AG04449 (cell line): ENCODE measurements at regions not wholly inside any gene's neighbourhood (a gene's known extent, or its start where the extent isn't known, plus 50 kb on each side); places are given as distances from the start of the nearest gene placed in this dataset.
"Not testable (repeated sequence)": the region's sequence is repeated elsewhere in the genome, so short reads cannot be mapped to it uniquely, and the experiment has no call there.

ENCODE experiments used
- CTCF ChIA-PET: fragments of 350-600 bp; formaldehyde crosslinking; extraction: SDS; loops from one replicate; lab custom pipeline; 2021; ENCODE audit warnings: antibody characterized with exemption; lab: Yijun Ruan, JAX
- POLR2A ChIA-PET: fragments of 400-600, 350-600 bp; formaldehyde crosslinking; extraction: SDS; loops from one replicate; lab custom pipeline; 2020; ENCODE audit warnings: antibody characterized with exemption, inconsistent platforms; lab: Yijun Ruan, JAX
- DNase-seq: peaks from one replicate; pipeline ENCODE4 v3.0.0-alpha.2; 2010; ENCODE audit warnings: low read depth, low spot score
- H3K4me3 ChIP-seq: 2 replicates; pipeline ENCODE4 v1.5.1; 2011; ENCODE audit warnings: low read depth, mild to moderate bottlenecking, control low read depth, low read length
- TF ChIP-seq, protein P1 (sequence below): IDR thresholded peaks from one replicate; pipeline ENCODE4 v1.5.1; 2011; ENCODE audit warnings: mild to moderate bottlenecking, moderate library complexity, low read length, control low read depth, inconsistent platforms; ENCODE audit not compliant: insufficient read depth; ENCODE audit errors: missing control alignments

DNA sequence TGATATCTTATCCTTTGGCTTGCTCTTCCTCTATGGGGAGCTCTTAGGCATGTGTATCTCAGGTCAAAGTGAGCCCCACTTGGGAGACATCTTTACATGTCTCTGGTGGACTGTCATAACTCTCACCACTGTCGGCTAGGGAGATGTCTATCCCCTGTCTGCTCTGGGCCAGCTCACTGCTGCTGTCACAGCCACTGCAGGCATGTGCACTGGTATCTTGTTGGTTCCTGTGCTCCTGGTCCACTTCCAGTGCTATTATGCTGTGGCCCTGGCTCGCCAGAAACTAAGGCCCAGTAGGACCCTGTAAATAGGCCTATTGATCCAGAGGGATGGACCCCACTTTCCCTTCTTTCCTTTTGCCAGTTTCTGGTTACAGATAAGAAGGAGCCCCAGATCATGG is 56.6 kb upstream of the LAS1L start:
- DNase-seq: no peak
- TF ChIP-seq, protein P1, sequence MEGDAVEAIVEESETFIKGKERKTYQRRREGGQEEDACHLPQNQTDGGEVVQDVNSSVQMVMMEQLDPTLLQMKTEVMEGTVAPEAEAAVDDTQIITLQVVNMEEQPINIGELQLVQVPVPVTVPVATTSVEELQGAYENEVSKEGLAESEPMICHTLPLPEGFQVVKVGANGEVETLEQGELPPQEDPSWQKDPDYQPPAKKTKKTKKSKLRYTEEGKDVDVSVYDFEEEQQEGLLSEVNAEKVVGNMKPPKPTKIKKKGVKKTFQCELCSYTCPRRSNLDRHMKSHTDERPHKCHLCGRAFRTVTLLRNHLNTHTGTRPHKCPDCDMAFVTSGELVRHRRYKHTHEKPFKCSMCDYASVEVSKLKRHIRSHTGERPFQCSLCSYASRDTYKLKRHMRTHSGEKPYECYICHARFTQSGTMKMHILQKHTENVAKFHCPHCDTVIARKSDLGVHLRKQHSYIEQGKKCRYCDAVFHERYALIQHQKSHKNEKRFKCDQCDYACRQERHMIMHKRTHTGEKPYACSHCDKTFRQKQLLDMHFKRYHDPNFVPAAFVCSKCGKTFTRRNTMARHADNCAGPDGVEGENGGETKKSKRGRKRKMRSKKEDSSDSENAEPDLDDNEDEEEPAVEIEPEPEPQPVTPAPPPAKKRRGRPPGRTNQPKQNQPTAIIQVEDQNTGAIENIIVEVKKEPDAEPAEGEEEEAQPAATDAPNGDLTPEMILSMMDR: no peak
- H3K4me3 ChIP-seq: no peak overlapping the region
- POLR2A ChIA-PET: no interaction called here
- CTCF ChIA-PET: interaction anchor here (5.5 kb wide), 1 partner anchor 10 kb away, joined by 26 read pairs; no protein-coding TSS in a partner anchor

DNA sequence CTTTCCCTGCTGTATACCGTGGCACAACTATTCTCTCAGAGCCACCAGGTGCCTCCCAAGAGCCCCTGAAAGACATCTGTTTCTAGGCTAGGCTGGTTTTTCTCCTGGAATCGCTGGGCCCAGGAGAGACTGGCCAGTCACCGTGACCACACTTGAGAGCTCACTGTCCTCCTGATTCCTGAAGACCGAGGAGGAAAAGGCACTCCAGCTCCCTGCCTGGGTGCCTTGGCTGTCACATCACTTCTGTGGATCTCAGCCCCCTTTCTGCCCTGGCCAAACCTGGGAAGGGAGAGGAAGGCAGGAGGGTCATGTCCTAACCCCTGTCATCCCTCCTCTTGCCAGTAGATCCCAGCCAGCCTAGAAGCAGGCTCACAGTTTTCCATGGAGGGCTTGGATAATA is 54.7 kb upstream of the LAS1L start:
- POLR2A ChIA-PET: no interaction called here
- no peak for DNase-seq
- no peak overlapping the region for H3K4me3 ChIP-seq
- TF ChIP-seq, protein P1: no peak
- CTCF ChIA-PET: interaction anchor here (2.8 to 5.5 kb wide), 2 partner anchors 8 to 397 kb away, joined by 14 to 26 read pairs; no protein-coding TSS in a partner anchor

DNA sequence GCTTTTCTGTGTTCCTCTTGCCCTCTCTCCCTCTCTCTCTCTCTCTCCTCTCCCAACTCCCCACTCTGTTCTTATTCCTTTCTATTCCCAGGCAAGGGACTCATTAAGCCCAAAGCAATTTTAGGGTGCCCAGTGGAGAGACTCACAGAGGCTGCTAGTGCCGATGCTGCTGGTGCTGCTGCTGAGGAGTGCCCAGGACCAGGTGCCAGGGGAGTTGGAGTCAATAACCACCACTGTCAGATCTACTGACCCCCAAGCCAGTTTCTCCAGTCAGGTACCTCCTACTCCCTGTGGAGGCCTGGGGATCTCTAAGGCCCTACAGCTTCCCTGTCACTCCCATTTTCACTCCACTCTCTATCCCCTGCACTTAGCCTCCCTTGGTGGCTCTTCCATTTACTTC is 54.2 kb upstream of the LAS1L start:
- no peak for DNase-seq
- TF ChIP-seq, protein P1: no peak
- ChIA-PET POLR2A (no interaction called here), CTCF (interaction anchor here (2.8 kb wide), 1 partner anchor 398 kb away, joined by 14 read pairs; no protein-coding TSS in a partner anchor)
- no peak overlapping the region for H3K4me3 ChIP-seq

DNA sequence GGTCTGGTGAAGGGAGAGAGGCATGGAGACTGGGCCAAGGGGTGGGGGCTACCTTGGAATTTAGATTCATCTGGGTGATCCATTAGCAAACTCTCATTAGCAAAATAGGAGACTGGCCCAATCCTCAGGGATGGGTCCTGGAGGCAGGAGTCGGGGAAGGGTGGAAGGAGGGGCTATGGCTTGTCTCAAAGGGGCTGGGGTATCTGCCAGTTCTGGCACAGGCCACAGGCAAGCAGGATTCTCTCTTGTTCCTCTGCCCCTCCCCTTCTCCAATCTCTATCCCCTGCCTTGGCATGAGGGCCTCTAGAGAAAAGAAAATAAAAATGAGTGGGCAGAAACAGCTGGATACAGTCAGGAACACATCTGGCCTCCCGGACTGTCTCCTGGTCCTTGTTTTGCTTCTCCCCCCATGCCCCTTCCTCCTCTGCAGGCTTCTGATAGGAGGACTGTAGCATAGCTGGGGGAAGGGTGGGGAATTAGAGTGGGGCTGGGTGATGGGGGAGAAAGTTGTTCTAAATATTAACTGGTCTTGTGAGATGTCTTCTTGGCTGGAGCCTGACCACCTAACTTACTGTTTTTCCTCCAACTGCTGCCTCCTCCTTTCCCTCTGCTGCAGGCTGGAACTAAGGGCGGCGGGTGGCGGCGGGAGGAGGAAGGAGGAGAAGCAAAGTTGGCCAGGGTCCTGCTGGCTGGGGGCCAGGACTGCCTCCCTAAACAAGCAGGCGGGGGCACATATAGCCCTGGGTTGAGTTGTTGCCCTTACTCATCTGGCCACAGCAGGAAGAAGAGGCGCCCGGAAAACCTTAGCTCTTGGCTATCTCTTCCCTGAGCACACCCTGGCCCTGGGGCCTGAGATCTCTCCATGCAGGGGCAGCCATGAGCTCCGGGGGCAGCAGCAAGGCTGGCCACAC is 53.3 kb upstream of the LAS1L start:
- ChIA-PET POLR2A (no interaction called here), CTCF (interaction anchor here (0.8 to 2.8 kb wide), 3 partner anchors 398 to 522 kb away, joined by 3 to 14 read pairs (median 4); no protein-coding TSS in a partner anchor)
- no peak overlapping the region for H3K4me3 ChIP-seq
- no peak for DNase-seq
- TF ChIP-seq, protein P1: no peak

DNA sequence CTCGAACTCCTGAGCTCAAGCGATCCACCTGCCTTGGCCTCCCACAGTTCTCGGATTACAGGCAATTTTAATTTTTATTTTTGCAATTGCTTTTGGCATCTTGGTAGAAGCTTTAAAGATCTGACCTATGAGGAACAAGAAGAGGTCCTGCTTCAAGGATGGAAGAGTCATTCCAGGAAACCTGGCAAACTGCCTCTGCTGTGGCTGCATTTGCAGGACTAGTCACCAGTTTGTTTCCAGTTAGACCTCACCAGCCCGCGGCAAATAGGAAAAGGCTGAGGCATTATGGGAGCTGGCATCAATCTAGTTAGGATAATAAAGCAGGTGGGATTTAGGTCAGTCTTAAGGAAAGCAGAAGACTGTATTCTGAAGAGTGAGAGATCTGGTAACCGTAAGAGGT is 51.9 kb upstream of the LAS1L start:
- ChIA-PET POLR2A (no interaction called here), CTCF (no interaction called here)
- no peak overlapping the region for H3K4me3 ChIP-seq
- TF ChIP-seq, protein P1: no peak
- no peak for DNase-seq

DNA sequence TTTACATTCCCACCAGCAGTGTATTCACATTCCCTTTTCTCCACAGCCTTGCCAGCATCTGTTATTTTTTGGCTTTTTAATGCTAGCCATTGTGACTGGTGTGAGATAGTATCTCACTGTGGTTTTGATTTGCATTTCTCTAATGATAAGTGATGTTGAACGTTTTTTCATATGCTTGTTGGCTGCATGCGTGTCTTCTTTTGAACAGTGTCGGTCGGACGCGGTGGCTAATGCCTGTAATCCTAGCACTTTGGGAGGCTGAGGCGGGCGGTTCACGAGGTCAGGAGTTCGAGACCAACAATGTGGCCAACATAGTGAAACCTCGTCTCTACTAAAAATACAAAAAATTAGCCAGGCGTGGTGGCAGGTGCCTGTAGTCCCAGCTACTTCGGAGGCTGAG is 50.6 kb upstream of the LAS1L start:
- not testable (repeated sequence) for DNase-seq, H3K4me3 ChIP-seq
- POLR2A ChIA-PET: interaction anchor here (0.7 kb wide), 1 partner anchor 159 kb away, joined by 3 read pairs; no protein-coding TSS in a partner anchor
- CTCF ChIA-PET: interaction anchor here (5.9 kb wide), 1 partner anchor 401 kb away, joined by 50 read pairs; no protein-coding TSS in a partner anchor
